WERI-Rb-1 (cell line): ENCODE measurements at regions not wholly inside any gene's neighbourhood (a gene's known extent, or its start where the extent isn't known, plus 50 kb on each side); places are given as distances from the start of the nearest gene placed in this dataset.

Experiments
- DNase-seq: peaks from one replicate; pipeline ENCODE4 v3.0.0-alpha.2; 2020
- H3K27ac ChIP-seq: fragments of 250-450 bp; sonication (Bioruptor Pico); 2 replicates; pipeline ENCODE4 v1.5.1; 2020; ENCODE audit warnings: mild to moderate bottlenecking, moderate library complexity
- H3K27me3 ChIP-seq: fragments of 250-450 bp; sonication (Bioruptor Pico); 2 replicates; pipeline ENCODE4 v1.5.1; 2021; ENCODE audit warnings: mild to moderate bottlenecking, low read depth, moderate library complexity; ENCODE audit not compliant: insufficient read depth, severe bottlenecking
- H3K36me3 ChIP-seq: fragments of 250-450 bp; sonication (Bioruptor Pico); 2 replicates; pipeline ENCODE4 v1.5.1; 2020; ENCODE audit warnings: mild to moderate bottlenecking, moderate library complexity
- H3K4me3 ChIP-seq: 2 replicates; pipeline ENCODE4 v1.5.1; 2011; ENCODE audit warnings: low read depth, mild to moderate bottlenecking, control low read depth, low read length
- H3K9me3 ChIP-seq: fragments of 250-450 bp; sonication (Bioruptor Pico); 2 replicates; pipeline ENCODE4 v1.5.1; 2021; ENCODE audit warnings: mild to moderate bottlenecking, moderate library complexity; ENCODE audit not compliant: severe bottlenecking
- CTCF ChIP-seq: IDR thresholded peaks from 2 replicates; pipeline ENCODE4 v1.5.1; 2011; ENCODE audit warnings: low read depth, mild to moderate bottlenecking, control low read depth, inconsistent platforms, low read length

GRCh38 chr13:76725211-76725610 lies 161.0 kb downstream of the KCTD12 start:
- no peaks in the 10 kb centered on the region for H3K27me3 ChIP-seq
- TF ChIP-seq CTCF, result no peak
- no peak overlapping the region for H3K4me3 ChIP-seq
- H3K36me3 ChIP-seq, result no peaks in the 10 kb centered on the region
- no peak for DNase-seq
- H3K9me3 ChIP-seq, result no peaks in the 10 kb centered on the region
- no peak overlapping the region for H3K27ac ChIP-seq

GRCh38 chr13:76724421-76724820 lies 161.8 kb downstream of the KCTD12 start:
- H3K4me3 ChIP-seq, result no peak overlapping the region
- no peak for DNase-seq
- H3K27me3 ChIP-seq, result no peaks in the 10 kb centered on the region
- H3K9me3 ChIP-seq, result no peaks in the 10 kb centered on the region
- H3K27ac ChIP-seq, result no peak overlapping the region
- H3K36me3 ChIP-seq, result no peaks in the 10 kb centered on the region
- TF ChIP-seq CTCF, result no peak

- TF ChIP-seq CTCF, result no peak
- Histone ChIP-seq H3K27me3 (no peaks in the 10 kb centered on the region), H3K4me3 (no peak overlapping the region), H3K9me3 (no peaks in the 10 kb centered on the region), H3K36me3 (no peaks in the 10 kb centered on the region), H3K27ac (no peak overlapping the region)
- no peak for DNase-seq
These were observed 162.5 kb downstream of the KCTD12 start for GRCh38 chr13:76723551-76724232.

GRCh38 chr13:76722782-76723181 lies 163.4 kb downstream of the KCTD12 start:
- no peak for TF ChIP-seq CTCF

GRCh38 chr13:76720821-76721220 lies 165.4 kb downstream of the KCTD12 start:
- no peaks in the 10 kb centered on the region for H3K9me3 ChIP-seq
- H3K27ac ChIP-seq, result no peak overlapping the region
- no peak overlapping the region for H3K4me3 ChIP-seq
- H3K27me3 ChIP-seq, result no peaks in the 10 kb centered on the region
- DNase-seq, result no peak
- no peak for TF ChIP-seq CTCF
- no peaks in the 10 kb centered on the region for H3K36me3 ChIP-seq

More at GRCh38 chr13:76722782-76723181, 163.4 kb downstream of the KCTD12 start:
- Histone ChIP-seq H3K4me3 (no peak overlapping the region), H3K27ac (no peak overlapping the region), H3K9me3 (no peaks in the 10 kb centered on the region), H3K36me3 (no peaks in the 10 kb centered on the region), H3K27me3 (no peaks in the 10 kb centered on the region)
- DNase-seq, result no peak

- no peak for TF ChIP-seq CTCF
- no peak overlapping the region for H3K4me3 ChIP-seq
- H3K27ac ChIP-seq, result no peak overlapping the region
- H3K36me3 ChIP-seq, result no peaks in the 10 kb centered on the region
- no peaks in the 10 kb centered on the region for H3K9me3 ChIP-seq
- no peaks in the 10 kb centered on the region for H3K27me3 ChIP-seq
- no peak for DNase-seq
These were observed 165.8 kb downstream of the KCTD12 start for GRCh38 chr13:76720416-76720815.
